ENCODE measurements at regions not wholly inside any gene's neighbourhood (a gene's known extent, or its start where the extent isn't known, plus 50 kb on each side); places are given as distances from the start of the nearest gene placed in this dataset.

GRCh38 chr21:38060533-38060932 is 144.3 kb upstream of the KCNJ6 start:
- TF ChIP-seq EZH2 (IDR thresholded peaks at IDR 0.05; ENCODE audit: borderline replicate concordance, control insufficient read depth, low read depth, low read length) (no peak), TAF1 (IDR thresholded peaks at IDR 0.05; ENCODE audit: borderline replicate concordance, low read depth, low read length) (no peak), PAX8 (IDR thresholded peaks at IDR 0.05) (no peak)
